GM12864 (cell line): ENCODE measurements at regions not wholly inside any gene's neighbourhood (a gene's known extent, or its start where the extent isn't known, plus 50 kb on each side); places are given as distances from the start of the nearest gene placed in this dataset.

Experiments used
- DNase-seq: peaks from one replicate; pipeline ENCODE4 v3.0.0-alpha.2; 2011; ENCODE audit warnings: low read depth
- H3K4me3 ChIP-seq: 2 replicates; pipeline ENCODE4 v1.5.1; 2011; ENCODE audit warnings: mild to moderate bottlenecking, low read depth, low read length, control low read depth
- TF ChIP-seq, protein P1 (sequence below): IDR thresholded peaks from 2 replicates; pipeline ENCODE4 v1.5.1; 2011; ENCODE audit warnings: low read depth, mild to moderate bottlenecking, moderate library complexity, low read length, control low read depth, inconsistent platforms; ENCODE audit errors: missing control alignments

DNA sequence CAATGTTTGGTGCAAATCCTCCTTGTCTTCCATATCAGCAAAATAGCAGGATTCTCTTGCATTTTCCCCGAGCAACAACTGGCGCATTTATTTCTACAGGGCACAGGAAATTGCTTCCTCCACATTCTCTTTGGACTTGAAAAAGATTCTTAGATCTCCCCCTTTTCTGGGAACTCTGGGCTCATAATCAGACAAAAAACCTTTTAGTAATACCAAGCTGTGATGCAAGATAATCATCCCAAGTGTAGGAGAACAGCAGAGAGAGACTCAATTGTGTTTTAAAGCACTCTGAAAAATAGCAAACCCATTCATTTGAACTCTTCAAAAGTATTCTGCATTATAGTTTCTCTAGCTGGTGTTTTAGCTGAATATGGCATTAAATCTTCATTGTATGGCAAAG lies 419.6 kb upstream of the NPVF start:
- DNase-seq, result no peak
- no peak overlapping the region for H3K4me3 ChIP-seq
- TF ChIP-seq, protein P1, sequence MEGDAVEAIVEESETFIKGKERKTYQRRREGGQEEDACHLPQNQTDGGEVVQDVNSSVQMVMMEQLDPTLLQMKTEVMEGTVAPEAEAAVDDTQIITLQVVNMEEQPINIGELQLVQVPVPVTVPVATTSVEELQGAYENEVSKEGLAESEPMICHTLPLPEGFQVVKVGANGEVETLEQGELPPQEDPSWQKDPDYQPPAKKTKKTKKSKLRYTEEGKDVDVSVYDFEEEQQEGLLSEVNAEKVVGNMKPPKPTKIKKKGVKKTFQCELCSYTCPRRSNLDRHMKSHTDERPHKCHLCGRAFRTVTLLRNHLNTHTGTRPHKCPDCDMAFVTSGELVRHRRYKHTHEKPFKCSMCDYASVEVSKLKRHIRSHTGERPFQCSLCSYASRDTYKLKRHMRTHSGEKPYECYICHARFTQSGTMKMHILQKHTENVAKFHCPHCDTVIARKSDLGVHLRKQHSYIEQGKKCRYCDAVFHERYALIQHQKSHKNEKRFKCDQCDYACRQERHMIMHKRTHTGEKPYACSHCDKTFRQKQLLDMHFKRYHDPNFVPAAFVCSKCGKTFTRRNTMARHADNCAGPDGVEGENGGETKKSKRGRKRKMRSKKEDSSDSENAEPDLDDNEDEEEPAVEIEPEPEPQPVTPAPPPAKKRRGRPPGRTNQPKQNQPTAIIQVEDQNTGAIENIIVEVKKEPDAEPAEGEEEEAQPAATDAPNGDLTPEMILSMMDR, result no peak

DNA sequence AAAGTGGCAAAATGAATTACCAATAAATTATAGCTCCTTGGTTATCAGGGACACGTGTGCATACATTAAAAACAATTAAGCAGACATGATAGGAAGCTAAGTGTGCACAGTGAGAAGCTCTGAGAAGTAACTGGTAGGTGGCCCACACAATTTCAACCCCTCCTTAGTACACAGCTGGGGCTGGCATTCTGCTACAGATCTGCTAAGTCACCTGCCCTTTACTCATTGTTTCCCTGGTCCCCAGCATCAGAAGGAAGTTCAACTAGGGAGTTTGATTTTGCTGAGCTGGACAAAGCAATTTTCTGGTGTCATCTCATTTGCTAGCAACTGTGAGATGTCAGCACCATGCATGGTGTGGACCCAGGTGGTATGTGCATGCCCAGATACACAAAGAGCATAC lies 424.1 kb upstream of the NPVF start:
- TF ChIP-seq, protein P1, result no peak
- DNase-seq, result no peak
- no peak overlapping the region for H3K4me3 ChIP-seq

DNA sequence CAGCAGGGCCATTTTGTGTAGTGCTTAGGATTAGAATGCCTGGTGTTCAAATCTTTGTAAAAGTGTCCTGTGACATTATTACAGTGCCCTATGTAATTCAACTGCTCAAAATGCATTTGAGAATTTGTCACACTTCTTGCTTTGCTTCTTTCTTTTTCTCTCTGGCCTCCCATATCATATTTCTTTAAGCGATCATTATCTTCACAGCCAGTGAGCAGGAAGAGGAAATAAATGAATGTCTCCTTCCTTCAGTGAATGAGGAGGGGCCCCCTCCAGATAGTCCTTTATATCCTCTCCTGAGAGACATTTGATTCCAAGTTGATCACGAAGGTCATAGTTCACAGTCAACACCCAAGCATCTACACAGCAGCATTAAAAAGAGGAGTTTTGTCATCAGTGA lies 425.1 kb upstream of the NPVF start:
- TF ChIP-seq, protein P1, result no peak
- no peak overlapping the region for H3K4me3 ChIP-seq
- DNase-seq, result no peak

DNA sequence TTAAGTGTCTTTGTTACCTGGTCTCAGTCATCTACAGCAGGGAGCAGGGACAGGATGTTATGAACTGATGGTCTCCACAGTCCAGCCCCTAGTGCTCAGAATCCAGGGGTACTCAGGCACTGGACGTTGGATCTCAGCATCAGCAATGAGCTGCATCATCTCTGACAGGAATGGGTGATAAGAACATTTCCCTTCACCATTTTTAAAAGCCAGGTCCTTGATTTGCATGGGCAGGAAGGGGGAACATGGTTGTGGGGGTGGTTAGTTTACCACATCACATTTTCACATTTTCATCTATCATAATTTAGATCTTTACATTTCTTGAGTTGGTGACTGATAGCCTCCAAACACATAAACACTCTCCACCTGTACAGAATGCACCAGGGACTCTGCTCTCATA lies 427.8 kb upstream of the NPVF start:
- TF ChIP-seq, protein P1, result no peak
- no peak overlapping the region for H3K4me3 ChIP-seq
- no peak for DNase-seq

DNA sequence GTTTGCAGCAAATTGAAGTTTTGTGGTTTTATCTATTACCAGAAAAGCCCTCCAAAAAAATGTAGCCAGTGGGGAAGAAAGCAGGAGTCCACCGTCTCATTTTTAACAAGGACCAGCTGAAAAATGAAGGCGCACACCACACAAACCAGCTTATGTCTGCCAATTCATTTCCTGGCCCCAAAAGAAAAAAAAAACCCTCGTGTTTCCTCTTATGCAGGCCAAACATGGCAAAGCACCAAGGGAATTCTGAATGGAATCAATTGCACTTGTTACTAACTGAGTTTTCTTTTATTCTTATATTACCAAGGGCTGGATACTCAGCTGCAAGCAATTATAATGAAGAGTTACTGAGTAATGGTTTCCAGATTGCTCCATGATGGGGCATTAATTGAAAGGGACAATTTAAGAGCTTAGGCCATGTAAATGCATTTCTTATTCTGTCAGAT lies 428.3 kb upstream of the NPVF start:
- no peak overlapping the region for H3K4me3 ChIP-seq
- DNase-seq, result no peak
- TF ChIP-seq, protein P1, result no peak

DNA sequence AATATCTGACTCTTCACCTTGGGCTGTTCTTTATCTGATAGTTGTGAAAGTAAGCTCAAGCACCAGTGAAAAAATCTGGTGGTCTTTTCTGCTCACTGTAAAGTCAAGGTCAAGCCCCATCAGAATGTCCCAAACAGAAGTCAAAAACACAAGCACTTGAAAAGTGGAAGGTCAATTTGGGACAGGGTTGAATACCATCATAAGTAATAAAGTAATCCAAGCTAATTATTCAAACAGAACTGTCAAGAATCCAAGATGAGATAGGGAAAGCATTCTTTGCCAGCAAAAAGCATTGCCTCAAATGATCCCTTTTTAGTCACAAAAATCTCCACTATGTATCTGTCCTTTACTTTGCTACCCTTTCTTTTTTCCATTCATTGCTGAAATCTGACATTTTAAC lies 430.1 kb upstream of the NPVF start:
- no peak for DNase-seq
- no peak overlapping the region for H3K4me3 ChIP-seq
- TF ChIP-seq, protein P1, result no peak

DNA sequence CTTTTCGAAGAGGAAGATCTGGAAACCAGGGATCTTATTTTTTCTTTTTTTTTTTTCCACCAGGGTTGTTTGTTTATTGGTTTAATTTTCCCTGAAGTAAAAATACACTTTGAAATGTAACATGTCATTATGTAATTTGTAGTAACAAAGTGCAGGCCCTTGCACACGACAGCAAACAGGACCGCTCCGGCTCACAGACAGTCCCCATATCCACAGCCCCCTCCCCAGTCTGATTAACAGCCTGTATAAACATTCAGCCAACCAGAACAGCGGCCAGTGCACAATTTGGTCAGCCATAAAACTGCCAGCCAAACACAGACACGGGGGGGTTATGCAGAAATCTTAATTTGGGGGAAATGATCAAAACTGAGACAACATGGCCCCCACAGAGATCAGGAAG lies 431.6 kb upstream of the NPVF start:
- TF ChIP-seq, protein P1, result no peak
- no peak overlapping the region for H3K4me3 ChIP-seq
- DNase-seq, result no peak
